Endometrial microvascular endothelial cells (primary cell): ENCODE measurements at regions not wholly inside any gene's neighbourhood (a gene's known extent, or its start where the extent isn't known, plus 50 kb on each side); places are given as distances from the start of the nearest gene placed in this dataset.

Experiments
- in situ Hi-C: cut with HindIII; loops from 2 replicates; pipeline ENCODE4 v1.10.0; 2017; ENCODE audit warnings: low sequenced_read_pairs, low pct_unique_long_range_greater_than_20kb; ENCODE audit errors: inconsistent ontology term

DNA sequence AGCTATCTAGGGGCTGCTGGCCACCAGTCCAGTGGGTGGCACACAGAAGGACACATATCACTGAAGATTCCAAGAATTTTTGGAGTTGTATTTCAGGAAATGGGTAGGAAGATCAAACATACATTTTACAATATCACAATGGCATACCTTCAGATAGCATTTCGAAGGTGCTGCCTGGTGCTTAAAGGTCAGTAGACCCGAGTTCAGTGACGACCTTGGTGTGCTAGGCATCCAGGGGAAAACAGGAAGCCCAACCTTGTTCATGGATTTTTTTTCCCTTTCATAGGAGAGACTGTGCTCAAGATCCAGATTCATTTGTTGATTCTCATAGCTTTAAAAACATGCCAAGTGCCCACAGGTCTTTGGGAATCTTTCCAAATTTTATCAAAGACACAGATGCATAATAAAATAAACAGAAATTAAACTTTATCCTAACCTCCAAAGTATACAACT lies 51.0 kb upstream of the RCBTB2 start:
- in situ Hi-C loops = loop anchor here (25.0 kb wide), 1 partner anchor 178 kb away; no protein-coding TSS in a partner anchor

DNA sequence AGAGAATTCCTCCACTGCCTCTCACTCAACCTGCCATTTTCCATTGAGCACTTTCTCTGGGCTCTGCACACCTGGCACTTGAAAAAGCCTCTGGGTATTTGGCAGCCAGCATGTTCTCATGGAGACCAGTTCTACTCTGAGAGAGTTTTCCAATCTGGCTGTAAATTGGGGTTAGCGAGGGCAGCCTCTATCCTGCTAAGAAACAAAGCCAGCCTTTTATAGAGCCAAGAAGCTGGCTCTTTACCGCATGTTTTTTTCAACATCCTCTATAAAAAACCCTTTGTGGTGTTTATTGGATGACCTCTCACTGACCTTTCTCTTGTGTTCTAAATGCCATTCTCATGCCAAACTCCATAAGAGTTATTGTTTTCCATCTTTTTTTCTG lies 52.6 kb upstream of the RCBTB2 start:
- in situ Hi-C loops = loop anchor here (25.0 kb wide), 1 partner anchor 177 kb away; no protein-coding TSS in a partner anchor

DNA sequence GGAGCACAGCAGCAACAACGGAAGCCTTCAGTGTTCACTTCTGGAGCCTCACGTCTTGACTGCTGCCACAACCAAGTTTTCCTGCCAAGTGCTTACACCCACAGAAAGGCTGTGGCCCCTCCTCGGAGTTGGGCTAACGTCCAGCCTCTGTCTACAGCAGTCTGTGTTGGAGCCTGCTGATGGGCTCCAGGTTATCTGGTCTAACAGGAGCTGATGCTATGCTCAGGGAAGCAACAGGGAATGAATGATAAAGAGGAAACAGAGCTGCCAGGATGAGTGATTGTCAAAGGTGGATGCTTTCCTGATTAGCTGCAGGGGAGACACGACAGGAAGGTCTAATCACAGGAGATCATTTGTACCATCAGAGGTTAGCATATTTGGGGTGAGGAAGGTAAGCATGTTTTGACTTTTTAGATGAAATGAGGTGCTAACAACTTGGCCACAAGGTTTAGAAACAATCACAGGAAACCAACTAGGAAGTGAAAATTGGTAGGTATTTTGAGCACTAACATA lies 53.8 kb upstream of the RCBTB2 start:
- in situ Hi-C loops = loop anchor here (25.0 kb wide), 1 partner anchor 176 kb away; no protein-coding TSS in a partner anchor

DNA sequence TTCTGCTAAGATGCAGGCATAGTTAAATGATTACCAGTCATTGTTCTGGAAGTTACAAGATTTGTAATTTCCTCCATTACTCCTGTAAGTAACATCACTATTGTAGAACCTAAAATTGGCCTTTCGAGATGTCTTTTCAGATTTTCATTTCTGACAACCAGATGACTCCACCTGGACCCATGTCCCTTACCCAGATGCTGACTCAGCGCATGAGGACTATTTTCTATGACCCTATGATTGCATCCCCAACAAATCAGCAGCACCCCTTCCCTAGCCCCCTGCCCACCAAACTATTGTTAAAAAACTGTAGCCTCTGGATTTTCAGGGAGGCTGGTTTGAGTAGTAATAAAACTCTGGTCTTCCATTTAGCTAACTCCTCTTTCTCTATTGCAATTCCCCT lies 55.2 kb upstream of the RCBTB2 start:
- in situ Hi-C loops = loop anchor here (25.0 kb wide), 1 partner anchor 174 kb away; no protein-coding TSS in a partner anchor

DNA sequence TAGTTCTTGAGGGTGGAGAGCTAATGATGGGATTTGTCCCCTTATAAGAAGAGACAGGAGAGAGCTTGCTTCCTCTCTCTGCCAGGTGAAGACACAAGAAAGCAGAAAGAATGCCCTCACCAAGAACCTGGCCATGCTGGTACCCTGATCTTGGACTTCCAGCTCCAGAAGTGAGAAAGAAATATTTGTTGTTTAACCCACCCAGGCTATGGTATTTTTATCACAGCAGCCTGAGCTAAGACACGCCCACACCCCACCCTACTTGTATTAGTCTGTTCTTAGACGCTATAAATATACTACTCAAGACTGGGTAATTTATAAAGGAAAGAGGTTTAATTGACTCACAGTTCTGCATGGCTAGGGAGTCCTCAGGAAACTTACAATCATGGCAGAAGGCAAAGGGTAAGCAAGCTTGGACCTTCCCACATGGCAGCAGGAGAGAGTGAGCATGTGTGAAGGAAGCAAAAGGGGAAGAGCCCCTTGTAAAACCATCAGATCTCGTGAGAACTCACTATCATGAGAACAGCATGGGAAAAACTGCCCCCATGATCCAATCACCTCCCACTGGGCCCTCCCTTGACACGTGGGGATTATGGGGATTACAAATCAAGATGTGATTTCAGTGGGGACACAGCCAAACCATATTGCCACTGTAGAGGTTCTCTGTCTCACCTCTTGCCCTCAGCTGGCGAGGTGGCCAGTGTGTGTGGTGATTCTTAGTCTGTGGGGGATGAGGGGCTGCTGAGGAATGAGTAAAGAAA lies 57.4 kb upstream of the RCBTB2 start:
- in situ Hi-C loops = loop anchor here (25.0 kb wide), 1 partner anchor 172 kb away; no protein-coding TSS in a partner anchor

DNA sequence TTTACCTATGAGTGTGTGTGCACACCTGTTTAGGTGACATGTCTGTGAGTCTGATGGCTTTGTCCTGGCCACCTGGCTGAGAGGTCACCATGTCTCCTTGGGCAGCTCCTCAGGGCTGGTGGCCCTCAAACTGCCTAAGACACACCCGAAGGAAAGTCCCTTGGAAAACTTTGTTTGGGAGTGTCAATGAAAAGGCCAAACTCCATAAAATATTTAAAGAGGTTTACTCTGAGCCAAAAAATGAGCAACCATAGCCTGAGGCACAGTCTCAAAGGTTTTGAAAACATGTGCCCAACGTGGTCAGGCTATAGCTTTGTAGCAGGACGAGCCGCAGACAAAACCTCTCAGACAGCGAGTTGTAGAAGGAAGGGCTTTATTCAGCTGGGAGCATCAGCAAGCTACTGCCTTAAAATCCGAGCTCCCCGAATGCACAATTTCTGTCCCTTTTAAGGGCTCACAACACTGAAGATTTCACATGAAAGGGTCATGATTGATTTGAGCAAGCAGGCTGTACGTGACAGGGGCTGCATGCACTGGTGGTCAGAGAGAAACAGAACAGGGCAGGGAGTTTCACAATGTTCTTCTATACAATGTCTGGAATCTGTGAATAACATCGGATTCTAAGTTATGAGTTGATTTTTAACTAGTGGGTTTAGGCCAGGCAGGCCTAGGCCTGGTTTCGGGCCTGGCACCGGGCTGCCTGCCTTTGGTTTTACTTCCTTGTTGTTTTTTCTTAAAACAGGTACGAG lies 58.4 kb upstream of the RCBTB2 start:
- in situ Hi-C loops = loop anchor here (25.0 kb wide), 1 partner anchor 171 kb away; no protein-coding TSS in a partner anchor

DNA sequence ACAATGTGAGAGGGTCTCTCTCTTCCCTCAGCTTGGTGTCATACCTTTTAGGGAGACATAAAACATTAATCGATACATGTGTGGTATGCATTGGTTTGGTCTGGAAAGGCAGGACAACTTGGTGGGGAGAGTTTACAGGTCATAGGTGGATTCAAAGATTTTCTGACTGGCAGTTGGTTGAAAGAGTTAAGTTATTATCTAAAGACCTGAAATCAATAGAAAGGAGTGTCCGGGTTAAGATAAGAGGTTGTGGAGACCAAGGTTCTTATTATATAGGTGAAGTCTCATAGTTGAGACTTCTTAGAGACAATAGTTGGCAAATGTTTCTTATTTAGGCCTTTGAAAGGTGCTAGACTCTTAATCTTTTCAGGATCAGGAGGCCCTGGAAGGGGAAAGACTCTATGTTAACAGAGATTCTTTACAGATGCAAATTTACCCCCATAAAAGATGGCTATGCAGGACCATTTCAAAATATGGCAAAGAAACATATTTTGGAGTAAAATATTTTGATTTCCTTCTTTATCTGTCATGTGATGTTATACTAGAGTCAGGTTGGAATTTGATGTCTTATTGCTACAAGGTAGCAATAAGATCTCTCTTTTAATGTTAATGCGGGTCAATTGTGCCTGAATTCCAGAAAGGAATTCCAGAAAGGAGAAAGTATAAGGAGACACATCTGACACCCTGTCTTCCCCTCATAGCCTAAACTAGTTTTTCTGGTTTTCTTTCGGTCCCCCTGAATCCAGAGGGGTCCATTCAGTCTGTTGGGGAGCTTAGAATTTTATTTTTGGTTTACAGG lies 59.2 kb upstream of the RCBTB2 start:
- in situ Hi-C loops = loop anchor here (25.0 kb wide), 1 partner anchor 170 kb away; no protein-coding TSS in a partner anchor

DNA sequence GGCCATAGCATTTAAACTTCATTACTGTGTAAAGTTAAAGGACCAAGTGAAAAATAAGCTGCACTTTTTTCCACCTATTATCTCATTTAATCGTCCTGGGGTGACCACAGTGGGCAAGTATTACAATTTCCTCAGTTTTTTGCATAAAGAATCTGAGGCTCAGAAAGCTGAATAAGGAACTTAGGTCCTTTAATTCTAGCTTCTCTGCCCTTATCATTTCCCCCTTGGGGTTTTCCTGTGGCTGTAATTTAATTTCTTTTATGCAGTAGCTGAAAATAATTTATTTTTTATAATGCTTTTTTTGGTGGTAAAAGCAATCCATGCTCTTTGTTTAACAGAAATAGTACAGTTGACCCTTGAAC lies 59.8 kb upstream of the RCBTB2 start:
- in situ Hi-C loops = loop anchor here (25.0 kb wide), 1 partner anchor 170 kb away; no protein-coding TSS in a partner anchor

DNA sequence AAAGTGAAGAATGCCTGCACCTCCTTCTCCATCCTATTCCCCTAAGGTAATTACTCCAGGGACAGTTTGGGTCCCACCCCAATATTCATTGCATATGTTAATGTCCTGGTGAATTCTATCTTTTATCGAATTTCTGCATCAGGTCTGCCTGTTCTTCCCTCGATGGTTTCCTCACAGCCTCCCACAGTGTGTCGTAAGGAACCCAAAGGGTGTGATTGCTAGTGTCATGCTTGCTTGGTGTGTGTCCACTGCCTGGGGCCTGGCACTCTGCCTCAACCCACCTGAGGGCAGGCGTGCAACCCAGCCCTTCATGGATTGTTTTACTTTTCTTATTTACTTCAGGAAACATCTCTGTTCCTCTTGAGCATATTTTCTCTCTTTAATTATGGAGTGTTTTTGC lies 60.2 kb upstream of the CYSLTR2 start:
- in situ Hi-C loops = loop anchor here (25.0 kb wide), 1 partner anchor 169 kb away; no protein-coding TSS in a partner anchor

DNA sequence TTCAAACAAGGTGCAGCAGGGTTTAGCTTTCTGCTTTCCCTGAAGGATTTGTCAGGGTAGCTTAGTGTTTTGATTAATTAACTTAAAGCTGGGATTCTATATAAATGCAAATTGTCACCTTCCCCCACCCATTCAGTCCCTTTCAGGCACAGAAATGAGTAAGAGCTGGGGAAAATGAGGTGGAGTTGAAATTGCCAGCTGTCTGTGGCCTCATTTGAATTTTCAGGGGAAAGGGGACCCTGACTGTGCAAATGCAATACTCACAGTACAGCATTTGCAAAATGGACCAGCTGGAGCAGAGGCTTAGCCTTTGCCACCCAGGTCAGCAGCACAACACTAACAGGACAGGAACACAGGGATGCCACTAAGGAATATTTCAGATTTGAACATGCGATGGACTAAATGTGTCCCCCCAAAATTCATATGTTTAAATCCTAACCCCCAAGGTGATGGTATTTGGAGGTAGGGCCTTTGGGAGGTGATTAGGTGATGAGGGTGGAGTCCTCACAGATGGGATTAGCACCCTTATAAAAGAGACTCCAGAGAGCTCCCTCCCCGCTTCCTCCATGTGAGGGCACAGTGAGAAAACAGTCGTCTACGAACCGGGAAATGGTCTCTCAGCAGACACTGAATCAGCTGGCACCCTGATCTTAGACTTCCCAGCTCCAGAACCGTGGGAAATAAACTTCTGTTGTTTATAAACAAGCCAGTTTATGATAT lies 59.5 kb upstream of the CYSLTR2 start:
- in situ Hi-C loops = loop anchor here (25.0 kb wide), 1 partner anchor 168 kb away; no protein-coding TSS in a partner anchor

DNA sequence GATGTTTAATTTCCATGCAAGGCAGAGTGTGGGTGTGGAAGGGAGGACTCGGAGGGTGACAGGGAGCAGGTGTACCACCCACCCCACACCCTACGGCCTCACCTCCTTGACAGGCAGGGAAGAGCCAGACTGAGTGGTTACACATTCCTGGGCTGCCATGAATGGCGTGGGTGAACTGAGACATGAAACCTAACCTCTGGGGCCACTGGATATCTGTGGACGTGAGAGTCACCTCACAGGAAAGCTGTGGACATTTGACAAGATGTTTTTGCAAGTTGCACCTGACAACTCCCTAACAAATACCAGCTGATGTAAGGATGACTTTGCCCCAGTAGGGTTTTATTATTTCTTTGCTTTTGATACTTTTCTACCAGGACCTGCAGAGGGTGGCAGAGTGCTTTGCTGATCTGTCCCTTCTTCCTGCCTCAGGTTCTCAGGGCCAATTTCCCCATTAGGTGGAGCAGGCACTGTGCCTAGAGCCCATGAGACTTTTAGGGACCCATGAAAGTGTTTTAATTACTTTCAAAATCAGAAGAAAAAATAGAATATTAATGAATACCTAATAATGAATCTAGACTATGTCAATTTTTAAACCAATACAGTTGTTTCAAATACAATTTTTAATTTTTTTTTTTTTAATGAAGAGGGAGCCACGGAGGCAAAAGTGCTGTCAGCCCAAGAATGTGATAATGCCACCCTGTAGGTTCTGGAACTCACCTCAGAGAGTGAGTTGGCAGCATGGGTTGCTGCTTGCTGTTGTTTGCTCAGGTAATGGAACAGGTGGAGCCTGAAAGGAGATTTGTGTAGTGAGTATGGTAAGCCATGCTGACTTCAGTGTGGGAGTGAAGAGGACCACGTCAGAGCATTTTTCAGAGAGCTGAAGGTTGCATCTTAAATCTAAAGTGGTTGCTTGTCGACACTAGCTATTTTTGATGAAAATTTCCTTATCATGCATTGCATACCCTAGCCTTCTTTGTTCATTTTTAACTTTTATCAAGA lies 58.0 kb upstream of the CYSLTR2 start:
- in situ Hi-C loops = loop anchor here (25.0 kb wide), 1 partner anchor 167 kb away; no protein-coding TSS in a partner anchor

DNA sequence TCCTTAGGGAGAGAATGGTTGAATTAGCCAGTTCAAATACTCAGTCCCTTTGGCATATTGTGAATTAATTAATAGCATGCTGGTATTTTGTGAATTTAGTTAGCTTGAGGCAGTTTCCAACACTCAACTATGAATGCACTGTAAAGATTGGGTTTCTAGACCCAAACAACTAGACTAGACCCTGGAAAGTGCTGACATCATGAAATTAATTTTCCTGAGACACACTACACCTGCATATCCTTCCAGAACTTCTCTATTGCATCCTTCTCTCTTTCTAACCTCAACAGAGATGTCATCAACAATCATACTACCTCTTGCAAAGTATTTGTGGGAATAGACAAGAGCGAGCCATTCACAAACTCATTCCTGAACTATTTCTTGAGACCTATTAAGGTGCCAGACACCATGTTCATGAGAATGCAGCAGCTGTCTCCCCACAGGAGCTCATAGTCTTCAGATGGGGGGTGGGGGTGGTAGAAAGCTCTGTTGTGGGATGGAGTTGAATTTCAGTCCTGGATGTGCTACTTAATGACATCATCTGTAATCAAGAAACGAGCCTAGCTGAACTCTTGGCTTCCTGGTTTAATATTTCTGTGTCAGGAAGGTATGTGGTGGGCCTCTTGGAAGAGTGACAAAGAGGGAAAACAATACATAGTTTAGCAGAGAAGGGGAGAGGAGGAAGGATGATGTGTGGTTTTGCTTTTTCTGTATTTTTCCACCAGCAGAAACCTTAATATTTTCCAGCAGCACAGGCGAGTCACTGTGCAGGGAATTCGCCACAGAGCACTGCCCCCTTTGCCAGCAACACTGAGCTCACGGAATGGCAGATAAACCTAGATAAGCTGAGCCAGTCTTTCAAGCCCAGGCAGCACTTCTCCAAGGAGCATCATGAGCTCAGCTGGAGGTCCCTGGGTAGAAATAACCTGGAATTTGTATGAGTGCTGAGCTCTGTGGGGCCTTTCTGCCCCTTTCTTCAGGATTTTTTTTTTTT lies 53.1 kb upstream of the CYSLTR2 start:
- in situ Hi-C loops = no loop called here

DNA sequence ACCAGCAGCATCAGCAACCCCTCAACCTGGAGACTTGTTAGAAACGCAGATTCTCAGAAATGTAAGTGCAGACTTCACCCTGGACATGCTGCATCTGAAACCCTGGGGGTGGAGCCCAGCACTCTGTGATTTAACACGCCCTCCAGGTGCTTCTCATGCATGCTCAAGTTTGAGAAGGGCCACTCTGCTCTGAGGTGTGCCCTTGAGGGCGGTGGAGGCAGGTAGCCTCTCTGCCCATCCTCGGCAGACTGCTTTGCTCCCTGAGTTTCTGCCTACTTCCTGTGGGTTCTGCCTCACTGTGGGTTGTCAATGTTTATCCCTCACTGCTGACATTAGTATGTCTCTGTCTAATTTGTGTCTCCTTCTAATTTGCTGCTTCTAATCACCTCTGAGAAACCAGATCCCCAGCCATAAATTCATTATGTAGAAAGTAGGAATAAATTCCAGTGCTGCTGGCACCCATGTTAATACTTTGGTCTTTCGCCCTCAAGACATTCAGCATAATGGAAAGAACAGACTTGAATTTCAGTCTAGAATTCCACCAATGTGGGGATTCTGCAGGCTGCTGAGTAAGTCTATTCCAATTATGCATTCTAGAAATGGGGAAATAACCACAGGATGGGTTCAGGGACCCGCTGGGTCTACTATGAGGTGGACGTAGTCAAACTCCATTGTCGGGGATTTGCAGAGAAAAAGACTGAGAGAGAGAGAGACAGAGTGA lies 51.3 kb upstream of the CYSLTR2 start:
- in situ Hi-C loops = no loop called here

DNA sequence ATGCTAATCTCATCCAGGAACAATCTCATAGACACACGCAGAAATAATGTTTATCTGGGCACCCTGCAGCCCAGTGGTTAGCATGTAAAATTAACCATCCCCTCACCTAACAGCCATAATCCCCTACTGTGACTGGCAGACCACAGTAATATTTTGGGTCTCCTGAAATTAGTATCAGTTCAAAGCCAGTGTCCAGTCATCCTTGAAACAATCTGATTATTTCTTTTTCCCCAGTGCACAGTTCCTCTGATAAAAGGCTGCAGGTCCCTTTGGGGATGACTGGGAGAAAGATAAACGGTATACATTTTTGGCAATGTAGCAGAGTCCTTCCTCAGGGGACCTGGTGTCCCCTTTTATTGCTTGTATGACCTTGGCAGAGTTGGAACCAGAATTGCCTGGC lies 50.4 kb upstream of the CYSLTR2 start:
- in situ Hi-C loops = no loop called here
